Inflammatory macrophage (primary cell): ENCODE measurements at regions not wholly inside any gene's neighbourhood (a gene's known extent, or its start where the extent isn't known, plus 50 kb on each side); places are given as distances from the start of the nearest gene placed in this dataset.

Experiments used
- DNase-seq, 2 donors: peaks; one replicate each; pipeline ENCODE4 v3.0.0-alpha.2; 2020 to 2022

DNA sequence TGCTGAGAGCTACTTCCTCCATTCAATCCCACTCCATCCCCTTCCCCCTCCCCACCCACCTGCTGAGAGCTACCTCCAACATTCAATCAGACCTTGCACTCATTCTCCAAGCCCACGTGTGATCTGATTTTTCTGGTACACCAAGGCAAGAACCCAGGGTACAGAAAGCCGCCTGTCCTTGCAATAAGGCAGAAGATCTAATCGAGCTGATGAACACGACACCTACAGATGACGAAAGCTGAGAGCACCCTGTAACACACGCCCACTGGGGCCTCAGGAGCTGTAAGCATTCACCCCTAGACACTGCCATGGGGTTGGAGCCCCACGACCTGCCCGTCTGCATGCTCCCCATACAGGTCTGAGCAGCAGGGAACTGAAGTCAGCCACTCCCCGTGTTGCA is 58.3 kb downstream of the TRIML1 start:
- DNase-seq, result no peak

DNA sequence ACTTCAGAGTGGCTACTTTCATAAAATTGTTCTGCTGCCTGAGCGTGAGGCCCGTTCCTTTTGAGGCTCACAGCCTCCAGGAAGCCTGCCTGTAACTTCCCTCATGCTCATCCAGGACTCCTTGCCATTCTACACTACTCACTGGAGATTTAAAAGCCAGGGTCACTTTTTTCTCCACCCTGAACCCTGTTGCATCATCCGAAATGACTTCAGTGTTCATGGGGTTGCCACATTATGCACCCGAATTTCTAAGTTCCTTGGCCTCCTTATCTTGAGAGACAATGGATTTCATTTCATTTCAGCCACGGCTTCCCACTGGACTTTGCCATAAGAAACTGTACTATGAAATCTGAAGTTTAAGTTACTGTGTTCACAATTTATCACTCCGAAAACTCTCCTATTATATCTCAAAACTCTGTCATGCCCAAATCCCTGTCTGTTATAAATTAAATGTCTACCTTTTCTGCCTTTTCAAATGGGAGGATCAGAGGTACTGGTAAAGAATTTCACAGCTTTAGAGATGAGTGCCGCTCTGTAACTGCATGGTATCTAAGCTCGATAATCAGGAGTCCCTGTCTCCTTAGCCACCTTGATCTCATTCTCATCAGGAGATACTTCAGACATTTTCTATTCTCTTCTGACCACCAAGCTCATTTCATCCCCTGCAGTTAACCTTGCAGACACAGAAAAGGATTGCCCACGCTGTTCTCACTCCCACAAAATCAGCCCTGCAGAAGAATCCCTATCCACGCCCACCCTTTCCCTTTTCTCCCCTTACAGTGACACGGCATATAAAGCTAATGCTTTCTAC is 59.9 kb downstream of the TRIML1 start:
- no peak for DNase-seq

DNA sequence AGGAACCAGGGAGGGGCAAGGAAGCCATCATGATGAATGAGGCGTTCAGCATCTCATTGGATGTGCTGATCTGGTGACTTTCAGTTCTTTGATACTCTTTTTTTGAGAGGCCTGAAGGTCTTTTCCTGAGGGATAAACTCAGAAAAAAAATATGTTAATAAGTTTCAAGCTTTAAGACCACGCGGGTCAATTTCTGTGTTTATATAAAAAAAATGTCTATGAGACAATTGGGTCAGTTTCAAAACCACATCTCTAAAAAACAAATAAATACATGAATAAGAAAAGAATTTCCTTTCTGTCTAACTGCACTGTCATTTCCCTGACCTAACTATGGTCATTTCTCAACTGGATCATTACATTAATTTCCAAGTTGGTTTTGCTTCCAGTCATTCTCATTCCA is 62.6 kb downstream of the TRIML1 start:
- DNase-seq, result no peak

DNA sequence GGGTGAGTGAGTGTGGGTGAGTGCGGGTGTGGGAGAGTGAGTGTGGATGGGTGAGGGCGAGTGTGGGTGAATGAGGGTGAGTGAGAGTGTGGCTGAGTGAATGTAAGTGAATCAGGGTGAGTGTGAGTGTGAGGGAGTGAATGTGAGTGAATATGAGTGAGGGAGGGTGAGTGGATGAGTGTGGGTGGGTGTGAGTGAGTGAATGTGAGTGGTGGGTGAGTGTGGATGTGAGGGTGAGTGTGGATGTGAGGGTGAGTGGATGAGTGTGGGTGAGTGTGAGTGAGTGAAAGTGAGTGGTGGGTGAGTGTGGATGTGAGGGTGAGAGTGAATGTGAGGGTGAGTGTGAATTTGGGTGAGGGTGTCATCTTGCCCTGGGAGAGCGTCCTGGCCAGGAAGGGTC is 67.5 kb downstream of the TRIML1 start:
- no peak for DNase-seq

DNA sequence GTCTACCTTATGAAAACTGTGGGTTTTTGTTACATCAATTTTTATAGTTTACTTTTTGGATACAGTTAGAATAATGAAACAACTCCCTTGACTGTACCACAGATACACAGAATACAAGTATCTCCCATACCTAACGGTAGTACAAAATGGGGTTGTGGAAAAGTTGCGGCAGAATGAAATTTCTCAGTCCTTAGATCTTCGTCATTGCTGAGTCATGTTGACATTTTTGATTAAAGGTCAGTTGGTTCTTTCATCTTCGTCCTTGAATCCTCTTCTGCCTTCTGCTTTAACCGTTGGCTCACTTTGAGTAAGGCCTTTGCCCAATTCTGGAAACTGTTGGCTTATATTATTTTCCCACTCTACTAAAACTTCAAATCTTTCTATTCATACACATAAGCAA is 75.6 kb downstream of the TRIML1 start:
- no peak for DNase-seq

GRCh38 chr4:188218392-188218791 is 79.2 kb downstream of the TRIML1 start:
- DNase-seq, result no peak

DNA sequence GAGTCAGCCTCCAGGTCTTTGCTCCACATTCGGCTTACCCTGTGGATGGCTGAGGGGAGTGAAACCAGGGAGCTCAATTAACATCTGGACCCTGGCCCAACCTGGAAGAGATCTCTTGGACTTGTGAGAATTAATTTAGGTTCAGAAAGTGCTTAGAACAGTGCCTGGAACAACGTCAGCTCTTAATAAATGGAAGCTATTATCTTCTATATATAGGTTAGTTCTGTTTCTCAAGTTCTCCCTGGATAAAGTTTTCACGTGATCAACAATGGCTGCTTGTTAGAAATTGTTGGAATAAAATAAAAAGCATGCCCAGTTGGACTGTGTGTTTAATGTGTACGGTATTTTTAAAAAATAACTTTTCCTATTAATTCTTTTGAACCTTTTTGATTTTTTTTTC is 80.8 kb downstream of the TRIML1 start:
- no peak for DNase-seq

GRCh38 chr4:188221090-188221489 is 81.8 kb downstream of the TRIML1 start:
- DNase-seq, result no peak

- no peak for DNase-seq
These were observed 89.0 kb downstream of the TRIML1 start for GRCh38 chr4:188228279-188228678.

DNA sequence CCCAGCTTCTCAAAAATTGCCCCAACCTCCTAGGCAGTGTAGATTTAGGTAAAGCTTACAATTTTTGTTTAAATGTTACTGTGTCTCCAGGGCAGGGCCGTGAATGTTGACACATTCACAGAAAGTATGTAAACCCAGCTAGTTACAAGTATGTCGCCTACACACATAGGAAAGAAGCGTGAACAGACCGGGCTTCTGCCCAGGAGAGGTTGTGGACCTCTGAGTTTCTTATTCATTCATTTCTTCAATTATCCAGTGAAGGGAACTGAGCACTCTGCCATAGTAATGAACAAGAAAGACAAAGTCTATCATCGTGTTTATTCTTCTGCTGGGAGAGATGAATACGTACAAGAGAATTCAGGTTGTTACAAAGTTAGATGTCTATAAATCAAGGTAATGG is 93.2 kb downstream of the TRIML1 start:
- DNase-seq, result no peak

- no peak for DNase-seq
These were observed 102.8 kb downstream of the TRIML1 start for GRCh38 chr4:188242041-188242440.

DNA sequence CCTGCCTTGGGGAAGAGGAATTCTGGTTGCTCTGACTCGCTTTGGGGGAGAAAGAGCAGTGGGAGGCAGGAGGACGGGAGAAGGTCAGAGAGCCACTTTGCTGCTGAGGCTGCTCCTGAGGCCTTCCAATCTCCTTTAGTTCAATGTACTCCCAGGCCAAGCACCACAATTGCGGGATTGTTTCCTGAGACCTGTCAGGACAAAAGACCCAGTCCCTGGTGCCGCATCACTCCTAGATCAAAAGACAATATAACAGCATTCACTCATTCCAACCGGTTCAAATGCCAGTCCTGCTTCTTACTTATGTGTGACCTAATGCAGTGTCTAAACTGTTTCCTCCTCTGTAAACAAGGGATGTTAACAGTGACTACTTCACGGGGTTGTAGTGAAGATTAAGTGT is 106.4 kb downstream of the TRIML1 start:
- DNase-seq, result no peak

- DNase-seq, result no peak
These were observed 107.2 kb downstream of the TRIML1 start for GRCh38 chr4:188246488-188246887.

GRCh38 chr4:188254211-188254610 is 115.0 kb downstream of the TRIML1 start:
- no peak for DNase-seq

DNA sequence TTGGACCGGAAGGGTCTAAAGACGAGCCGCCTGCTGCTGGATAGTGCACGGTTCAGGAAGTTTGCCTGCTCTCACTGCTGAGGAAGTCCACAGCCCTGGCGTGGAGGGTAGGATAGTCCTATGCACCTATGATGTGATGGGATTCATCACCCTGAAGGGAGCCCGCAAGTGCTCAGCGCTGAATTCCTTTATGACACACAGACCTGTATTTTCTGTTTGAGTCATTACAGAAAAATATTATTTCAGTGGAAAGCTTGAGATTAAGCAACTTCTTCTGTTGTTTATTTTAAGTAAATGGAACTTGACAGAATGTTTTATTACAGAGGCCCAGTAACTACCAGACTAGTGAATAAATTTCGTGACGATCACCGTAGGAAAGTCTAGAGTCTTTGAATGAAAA is 123.2 kb downstream of the TRIML1 start:
- DNase-seq, result no peak

DNA sequence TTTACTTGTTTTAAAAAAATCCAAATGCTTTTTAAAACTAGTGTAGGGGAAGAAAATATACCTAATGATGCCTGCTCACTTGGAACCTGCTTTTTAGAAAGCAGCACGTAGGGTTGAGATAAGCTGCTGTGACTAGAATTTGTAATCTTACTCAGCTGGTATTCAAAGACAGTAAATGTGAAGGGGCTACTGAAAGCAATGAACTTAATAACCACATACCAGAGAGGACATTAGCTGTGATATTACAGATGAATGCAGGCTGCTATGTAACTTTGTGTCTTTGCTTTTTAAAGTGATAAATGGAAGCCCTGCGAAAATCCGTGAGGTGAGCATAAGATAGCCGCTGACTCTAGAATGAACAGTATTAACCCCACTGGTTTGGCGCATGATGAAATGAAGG is 124.1 kb downstream of the TRIML1 start:
- DNase-seq, result no peak

DNA sequence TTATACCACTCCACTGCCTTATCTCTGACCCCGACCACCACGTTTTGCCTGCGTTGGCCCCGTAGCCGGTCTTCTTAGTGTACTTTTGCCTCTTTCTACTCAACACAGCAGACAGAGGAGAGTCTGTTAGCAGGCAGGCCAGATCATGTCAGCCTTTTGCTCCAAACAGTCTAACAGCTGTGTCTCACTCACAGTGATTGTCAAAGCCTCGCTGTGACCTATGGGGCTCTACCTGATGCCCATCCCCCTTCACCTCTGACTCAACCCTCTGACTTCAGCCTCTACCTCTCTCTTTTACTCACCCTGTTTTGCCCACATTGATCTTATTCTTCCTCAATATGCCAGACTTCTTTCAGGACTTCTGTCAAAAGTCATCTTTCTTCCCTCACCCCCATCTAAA is 127.1 kb downstream of the TRIML1 start:
- DNase-seq, result no peak

- DNase-seq, result no peak
These were observed 129.1 kb downstream of the TRIML1 start for GRCh38 chr4:188268131-188268908.

DNA sequence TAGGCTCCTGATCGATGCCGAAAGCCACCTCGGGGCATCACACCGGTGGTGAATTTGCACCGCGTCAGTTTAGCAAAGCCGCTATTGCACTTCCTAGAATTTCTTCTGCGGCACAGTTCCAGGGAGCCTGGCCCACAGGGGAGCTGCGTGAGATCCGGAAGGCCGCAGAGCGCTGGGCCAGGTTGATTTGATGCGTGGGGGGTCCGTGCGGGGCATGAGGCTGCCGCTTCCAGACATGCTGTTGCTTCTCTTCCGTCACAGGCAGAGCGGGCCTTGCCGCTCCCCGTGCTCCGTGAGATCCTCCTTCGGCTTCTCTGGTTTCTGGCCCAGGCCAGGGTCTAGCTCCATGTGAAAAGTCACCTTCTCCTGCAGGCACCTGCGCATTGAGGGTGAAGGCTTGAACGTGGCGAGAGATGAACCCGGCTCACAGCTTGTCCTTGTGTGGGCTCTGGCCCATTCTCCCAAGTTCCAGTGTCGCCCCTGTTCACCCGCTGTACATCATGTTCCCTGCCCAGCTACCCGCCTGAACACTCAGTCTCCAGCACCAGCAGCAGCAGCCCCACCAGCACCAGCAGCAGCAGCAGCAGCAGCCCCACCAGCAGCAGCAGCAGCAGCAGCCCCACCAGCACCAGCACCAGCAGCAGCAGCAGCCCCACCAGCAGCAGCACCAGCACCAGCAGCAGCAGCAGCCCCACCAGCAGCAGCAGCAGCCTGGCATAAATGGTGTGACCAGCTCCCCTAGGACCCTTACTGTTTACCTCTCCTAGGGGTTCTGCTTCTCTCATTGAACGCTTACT is 131.2 kb downstream of the TRIML1 start:
- DNase-seq, result no peak

GRCh38 chr4:188275686-188276085 is 136.4 kb downstream of the TRIML1 start:
- DNase-seq, result no peak

DNA sequence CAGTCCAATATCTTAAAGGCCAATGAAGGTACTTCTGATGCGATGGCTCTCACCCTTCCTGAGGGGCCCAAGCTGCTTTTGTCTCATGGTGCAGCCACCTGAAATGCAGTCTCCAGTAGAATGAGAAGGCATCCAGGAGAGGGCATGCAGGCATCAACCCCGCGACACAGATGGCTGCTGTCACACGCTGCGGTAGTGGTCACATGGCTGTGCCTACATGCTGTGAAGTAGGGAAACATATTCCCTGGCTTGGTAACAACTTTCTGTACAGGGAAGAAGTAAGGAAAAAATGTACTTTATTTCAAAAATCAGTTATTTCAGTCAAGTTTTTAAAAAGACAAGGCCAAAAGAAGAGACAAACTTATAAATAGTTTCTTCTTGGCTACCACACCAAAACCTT is 139.9 kb downstream of the TRIML1 start:
- DNase-seq, result no peak

DNA sequence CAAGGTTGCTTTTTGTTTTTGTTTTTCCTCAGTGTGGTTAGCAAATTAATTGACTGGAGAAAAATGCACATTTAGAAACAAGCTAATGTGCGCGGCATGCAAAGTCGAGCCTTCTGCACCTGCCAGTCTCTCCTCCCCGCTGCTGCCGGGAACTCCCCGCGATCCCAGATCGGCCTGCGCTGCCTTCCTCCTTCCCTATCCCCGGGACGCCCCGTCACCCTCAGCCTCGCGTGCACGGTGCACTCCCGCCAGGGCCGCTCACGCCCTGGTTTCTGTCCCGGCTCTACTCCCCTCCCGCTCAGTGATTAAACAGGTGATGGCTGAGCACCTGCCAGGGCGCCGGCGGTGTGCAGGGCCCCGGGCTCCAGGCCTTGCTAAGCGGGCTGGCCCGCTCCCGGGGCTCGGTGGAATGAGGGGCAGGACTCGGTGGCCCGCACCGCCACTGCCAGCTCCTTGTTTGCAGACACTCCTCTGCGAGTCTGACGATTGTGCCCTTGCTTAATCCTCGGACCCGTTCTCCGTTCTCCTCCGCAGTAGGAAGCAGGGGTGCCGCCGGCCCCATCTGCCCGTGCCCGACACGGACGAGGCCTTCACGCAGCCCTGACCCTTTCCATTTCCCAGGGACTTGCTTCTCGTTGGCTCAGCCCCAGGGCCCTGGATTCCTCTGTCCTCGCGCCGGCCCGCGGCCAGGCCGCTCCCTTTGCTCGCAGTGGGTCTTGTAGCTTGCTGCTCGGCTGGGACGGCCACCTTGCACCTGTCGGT is 143.4 kb downstream of the TRIML1 start:
- no peak for DNase-seq
